KG1 (cell line): ENCODE measurements at regions not wholly inside any gene's neighbourhood (a gene's known extent, or its start where the extent isn't known, plus 50 kb on each side); places are given as distances from the start of the nearest gene placed in this dataset.

Experiments used
- DNase-seq: peaks from one replicate; lab custom pipeline; 2025; lab: John Stamatoyannopoulos, UW

DNA sequence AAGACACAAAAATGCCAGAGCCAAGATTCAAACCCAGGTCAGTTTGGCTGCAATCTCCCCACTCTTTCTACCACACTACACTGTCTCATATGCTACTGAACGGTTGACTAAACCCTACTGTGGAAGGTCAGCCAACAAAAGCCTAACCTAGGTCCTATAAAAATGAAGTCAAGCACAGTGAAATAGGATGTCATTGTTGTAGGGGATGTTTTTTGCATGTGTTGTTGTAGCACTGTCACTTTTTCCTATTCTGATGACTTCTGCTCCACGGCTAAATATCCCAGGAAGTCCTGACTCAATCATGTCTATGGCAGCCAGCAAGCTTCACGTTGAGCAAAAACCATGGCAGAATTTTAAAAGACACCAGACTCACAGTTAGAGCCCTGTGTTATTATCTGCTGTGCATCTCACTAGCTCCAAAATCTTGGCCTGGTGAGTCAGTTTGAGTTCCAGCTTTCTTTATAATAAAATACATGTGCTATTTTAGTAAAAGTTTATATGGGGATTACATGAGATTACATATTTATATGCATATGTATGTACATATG lies 322.1 kb upstream of the NT5E start:
- no peak for DNase-seq

GRCh38 chr6:85127168-85127498 lies 322.8 kb upstream of the NT5E start:
- DNase-seq, result no peak

DNA sequence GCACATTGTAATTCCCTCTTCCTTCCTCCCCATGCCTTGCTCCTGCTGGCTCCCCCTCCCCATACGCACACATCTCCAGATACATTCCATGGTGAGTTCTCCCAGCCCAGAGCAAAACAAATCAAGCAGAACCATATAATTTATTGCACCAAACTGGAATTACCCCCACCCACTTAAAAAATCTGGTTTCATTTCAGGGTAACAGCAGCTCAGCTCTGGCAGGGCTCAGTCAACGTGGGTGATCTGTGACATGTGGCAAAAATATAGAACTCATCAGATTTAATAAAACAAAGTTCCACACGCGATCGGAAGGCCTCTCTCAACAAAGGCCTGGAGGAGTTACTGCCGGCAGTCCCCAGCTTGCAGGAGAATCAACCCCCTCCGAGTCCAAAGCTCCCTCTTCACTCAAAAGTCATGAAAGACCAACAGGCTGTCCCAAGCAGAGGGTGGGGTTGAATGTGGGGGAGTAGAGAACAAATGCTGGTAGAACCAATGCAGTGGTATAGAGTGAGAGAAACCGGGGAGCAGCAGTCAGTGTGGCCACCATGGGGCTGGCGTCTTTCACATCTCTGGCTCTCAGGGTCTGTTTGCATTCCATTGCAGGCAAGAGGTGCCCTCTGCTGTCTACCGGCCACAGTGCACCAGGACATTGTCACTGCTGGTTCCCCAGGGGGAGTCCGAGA lies 323.3 kb upstream of the NT5E start:
- no peak for DNase-seq

GRCh38 chr6:85125526-85125925 lies 324.4 kb upstream of the NT5E start:
- no peak for DNase-seq

- DNase-seq, result no peak
These were observed 325.2 kb upstream of the NT5E start for GRCh38 chr6:85124472-85125354.

DNA sequence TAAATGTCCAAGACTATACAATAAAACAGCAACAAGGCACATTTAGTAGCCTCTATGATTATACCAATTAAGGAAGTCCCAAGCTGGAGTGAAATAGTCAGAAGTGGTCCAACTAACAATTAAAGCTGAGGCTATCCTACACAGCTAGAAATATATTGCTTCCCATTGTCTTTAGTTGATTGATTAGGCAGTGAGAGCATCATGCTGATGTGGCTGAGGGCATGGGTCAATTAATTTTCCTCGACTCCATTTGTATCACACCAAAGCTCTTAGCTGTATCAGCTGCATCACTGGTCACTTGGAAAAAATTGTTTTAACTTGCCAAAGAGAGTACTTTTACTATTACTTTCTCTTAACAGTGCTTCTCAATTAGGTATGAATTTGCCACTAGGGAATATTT lies 328.7 kb upstream of the NT5E start:
- no peak for DNase-seq

GRCh38 chr6:85118652-85119235 lies 331.1 kb upstream of the NT5E start:
- DNase-seq, result no peak

GRCh38 chr6:85118233-85118632 lies 331.6 kb upstream of the NT5E start:
- no peak for DNase-seq

DNA sequence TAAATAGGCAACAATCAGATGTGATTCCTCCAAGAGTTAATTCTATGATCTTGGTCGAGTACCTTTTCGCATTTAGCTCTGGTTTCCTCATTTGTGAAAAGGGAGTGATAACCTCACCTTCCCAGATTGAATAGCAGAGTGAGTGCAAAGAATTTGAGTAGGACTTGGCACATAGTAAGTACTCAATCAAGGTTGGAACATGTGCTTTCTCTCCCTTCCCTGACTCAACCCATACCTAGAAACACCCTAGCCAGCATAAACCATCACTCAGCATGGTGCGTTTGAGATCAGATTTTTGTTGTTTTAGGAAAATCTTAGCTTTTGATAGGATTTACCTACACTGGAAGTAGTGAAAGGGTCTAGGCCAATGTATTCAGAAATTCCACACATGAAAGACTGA lies 333.4 kb upstream of the NT5E start:
- DNase-seq, result no peak

DNA sequence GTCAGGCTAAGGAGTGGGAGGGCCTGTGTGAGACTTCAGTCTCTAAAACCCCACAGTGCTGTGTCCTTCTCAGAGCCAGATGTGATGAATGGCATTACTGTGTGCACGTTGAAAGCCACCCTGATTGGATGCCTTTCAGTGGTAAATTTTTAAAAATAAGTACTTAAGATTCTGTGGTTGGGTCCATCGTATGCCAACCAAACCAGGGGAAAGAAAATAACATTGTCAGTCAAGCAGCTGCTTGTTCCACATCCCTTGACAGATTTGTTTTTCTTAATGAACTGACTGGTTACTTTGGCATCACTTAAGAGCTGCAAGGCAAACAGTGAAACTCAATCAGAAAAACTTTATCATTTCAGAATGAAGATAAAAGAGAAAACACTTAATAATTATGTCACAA lies 334.0 kb upstream of the NT5E start:
- DNase-seq, result no peak

- DNase-seq, result no peak
These were observed 334.5 kb upstream of the NT5E start for GRCh38 chr6:85115376-85115775.

- DNase-seq, result no peak
These were observed 335.3 kb upstream of the NT5E start for GRCh38 chr6:85114581-85114935.

GRCh38 chr6:85113934-85114580 lies 335.8 kb upstream of the NT5E start:
- DNase-seq, result no peak

DNA sequence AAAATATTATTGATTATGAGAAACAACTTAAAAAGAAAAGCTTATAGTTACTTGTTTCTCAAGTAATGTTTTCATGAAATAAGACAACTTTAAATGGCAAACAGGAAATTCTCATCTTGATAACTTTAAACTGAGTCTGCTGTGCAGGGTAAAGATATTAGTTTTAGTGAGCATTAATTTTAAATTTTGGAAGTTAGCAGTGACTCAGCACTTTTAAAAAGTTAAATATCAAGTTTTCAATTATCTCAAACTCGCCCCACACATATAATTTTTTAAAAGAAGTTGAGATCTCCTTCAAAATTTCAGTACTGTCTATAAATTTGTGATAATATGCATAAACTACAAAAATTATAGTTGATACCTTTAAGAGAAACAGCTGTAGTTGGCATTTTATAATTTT lies 337.3 kb upstream of the NT5E start:
- no peak for DNase-seq

DNA sequence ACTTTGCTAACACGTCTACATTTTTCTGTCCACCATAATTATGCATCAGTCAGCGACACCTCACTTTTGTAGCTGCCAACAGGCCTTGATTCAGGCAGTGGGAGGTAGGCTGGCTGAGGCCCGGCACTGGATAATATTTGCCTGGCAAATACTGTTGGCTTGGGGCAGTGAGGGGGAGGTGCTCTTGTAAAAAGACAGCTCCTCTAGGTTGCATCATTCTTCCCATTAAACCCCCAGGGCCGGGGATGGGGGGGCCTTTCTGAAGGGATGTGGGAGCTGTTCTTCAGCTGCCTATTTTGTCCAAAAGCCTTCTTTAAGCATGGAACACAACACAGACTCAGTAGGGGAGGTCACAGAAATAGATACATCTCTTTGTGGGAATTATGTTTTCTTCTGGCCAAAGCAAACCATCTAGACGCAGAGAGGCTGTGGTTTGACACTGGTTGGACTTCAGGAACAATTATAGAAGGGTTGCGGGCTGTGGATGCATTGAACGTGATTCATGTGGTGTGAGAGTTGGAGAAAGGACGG lies 338.3 kb upstream of the NT5E start:
- no peak for DNase-seq

DNA sequence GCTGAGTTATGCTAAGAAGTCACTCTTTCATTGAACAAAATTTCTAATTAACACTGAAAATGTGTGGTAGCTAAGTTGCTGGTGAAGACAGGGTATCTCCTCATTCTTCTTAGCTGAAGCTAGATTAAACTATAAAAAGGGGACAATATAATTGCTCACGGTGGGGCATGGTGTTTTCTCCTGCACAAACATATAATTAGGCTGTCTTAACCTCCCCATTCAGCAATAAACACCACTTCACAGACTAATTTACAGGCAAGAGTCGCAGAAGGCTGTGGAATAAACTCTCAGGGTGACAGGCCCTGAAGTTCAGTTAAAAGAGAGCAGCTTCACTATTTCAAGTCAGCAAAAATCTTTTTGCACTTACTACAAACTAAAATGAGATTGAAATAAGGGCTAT lies 338.9 kb upstream of the NT5E start:
- no peak for DNase-seq

GRCh38 chr6:85107701-85108100 lies 342.2 kb upstream of the NT5E start:
- no peak for DNase-seq

DNA sequence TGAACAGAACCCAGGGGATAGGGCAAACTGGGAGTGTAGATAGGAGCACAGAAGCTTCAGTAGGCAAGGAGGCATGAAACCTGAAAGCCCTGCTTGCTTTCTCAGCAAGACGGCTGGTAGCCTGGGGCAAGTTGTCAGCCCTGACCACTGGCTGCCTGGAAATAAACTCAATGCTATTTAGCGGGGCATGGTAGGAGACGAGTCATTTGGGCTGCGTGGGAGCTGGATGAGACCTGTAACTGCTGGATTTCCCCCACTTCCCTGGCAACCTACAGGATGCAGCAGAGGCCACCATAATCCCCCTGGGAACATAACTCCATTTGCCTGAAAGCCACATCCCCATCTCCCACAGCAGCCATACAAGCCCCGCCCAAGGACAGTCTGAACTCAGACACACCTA lies 332.6 kb upstream of the TBX18 start:
- DNase-seq, result no peak

- DNase-seq, result no peak
These were observed 327.8 kb upstream of the TBX18 start for GRCh38 chr6:85092226-85092625.

GRCh38 chr6:85089255-85089654 lies 324.9 kb upstream of the TBX18 start:
- DNase-seq, result no peak

- DNase-seq, result no peak
These were observed 321.5 kb upstream of the TBX18 start for GRCh38 chr6:85085875-85086274.

DNA sequence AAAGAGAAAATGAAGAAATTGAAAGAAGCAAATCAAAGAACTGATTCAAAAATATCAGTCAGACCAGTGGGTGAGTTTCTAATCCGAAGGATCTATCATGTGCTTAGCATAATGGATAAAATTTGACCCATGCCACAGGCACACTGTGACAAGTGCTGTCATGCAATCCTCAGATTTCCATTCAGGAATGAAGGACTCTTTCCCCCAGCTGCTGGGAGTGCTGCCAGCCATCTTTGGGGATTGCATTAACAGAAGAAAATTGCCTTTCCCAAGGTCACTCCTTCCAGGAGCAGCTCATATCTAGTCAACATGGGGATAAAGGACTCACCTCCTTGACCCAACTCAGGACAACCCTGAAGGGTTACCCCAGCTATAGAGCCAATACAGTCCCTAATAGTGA lies 316.7 kb upstream of the TBX18 start:
- DNase-seq, result no peak
